ENCODE measurements at regions not wholly inside any gene's neighbourhood (a gene's known extent, or its start where the extent isn't known, plus 50 kb on each side); places are given as distances from the start of the nearest gene placed in this dataset.

DNA sequence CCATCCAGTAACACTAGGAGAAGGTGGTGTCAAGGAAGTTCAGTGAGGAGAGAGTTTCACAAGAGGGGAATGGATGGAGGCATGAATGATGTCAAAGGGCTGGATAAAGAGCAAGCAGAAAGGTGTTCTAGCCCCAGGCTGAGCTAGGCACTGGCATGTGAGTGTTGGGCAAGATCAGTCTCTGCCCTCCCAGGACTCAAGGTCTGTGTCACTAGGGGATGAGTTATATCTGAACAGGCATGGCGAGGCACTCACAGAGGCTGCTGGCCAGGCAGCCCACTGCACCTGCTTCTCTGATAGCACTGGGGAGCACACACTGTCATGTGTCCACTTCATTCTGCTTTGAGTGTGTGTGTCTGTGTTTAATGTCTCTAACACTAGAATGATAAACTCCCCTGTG, 903.8 kb downstream of the BCL11B start:
- Histone ChIP-seq H3K4me3 (no peak overlapping the region), H3K9me3 (no peaks in the 10 kb centered on the region), H3K27me3 (replicated peaks; ENCODE audit: insufficient read depth) (no peaks in the 10 kb centered on the region), H3K36me3 (no peaks in the 10 kb centered on the region), H3K27ac (no peak overlapping the region), H3K4me1 (ENCODE audit: control insufficient read depth in 1 of 2, low read depth in 2 of 2) (no peaks in the 10 kb centered on the region)
- TF ChIP-seq, protein P1, sequence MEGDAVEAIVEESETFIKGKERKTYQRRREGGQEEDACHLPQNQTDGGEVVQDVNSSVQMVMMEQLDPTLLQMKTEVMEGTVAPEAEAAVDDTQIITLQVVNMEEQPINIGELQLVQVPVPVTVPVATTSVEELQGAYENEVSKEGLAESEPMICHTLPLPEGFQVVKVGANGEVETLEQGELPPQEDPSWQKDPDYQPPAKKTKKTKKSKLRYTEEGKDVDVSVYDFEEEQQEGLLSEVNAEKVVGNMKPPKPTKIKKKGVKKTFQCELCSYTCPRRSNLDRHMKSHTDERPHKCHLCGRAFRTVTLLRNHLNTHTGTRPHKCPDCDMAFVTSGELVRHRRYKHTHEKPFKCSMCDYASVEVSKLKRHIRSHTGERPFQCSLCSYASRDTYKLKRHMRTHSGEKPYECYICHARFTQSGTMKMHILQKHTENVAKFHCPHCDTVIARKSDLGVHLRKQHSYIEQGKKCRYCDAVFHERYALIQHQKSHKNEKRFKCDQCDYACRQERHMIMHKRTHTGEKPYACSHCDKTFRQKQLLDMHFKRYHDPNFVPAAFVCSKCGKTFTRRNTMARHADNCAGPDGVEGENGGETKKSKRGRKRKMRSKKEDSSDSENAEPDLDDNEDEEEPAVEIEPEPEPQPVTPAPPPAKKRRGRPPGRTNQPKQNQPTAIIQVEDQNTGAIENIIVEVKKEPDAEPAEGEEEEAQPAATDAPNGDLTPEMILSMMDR (IDR thresholded peaks at IDR 0.05) = no peak
- ATAC-seq (ENCODE audit: insufficient number of reproducible peaks, low FRiP score, low read depth) (no peak), DNase-seq (ENCODE audit: low spot score) (no peak)

- Histone ChIP-seq H3K27ac (no peak overlapping the region), H3K27me3 (replicated peaks; ENCODE audit: insufficient read depth) (no peaks in the 10 kb centered on the region), H3K9me3 (no peaks in the 10 kb centered on the region), H3K4me3 (no peak overlapping the region), H3K4me1 (ENCODE audit: control insufficient read depth in 1 of 2, low read depth in 2 of 2) (no peaks in the 10 kb centered on the region), H3K36me3 (no peaks in the 10 kb centered on the region)
- TF ChIP-seq, protein P1 (IDR thresholded peaks at IDR 0.05) = no peak
- DNase-seq (ENCODE audit: low spot score) = no peak
- ATAC-seq (ENCODE audit: insufficient number of reproducible peaks, low FRiP score, low read depth) = no peak
Measured at GRCh38 chr14:98368916-98369315, 903.1 kb downstream of the BCL11B start.

DNA sequence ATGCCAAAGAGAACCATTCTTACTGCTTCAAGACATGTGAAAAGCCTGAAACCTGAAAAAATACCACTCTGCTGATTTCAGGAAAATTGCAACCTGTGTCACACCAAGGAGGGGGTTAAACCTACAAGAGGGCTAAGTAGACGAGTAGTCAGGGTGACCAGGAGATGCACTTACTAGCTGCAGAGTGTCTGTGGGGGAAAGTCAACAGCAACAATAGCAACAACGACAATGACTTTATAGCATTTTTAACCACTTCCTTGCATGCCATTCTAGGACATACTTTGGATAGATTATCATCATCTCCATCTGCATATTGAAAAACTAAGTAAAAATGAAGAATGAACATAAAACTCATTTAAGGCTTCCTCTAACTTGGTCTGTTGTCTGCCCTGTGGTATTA, 902.7 kb downstream of the BCL11B start:
- Histone ChIP-seq H3K36me3 (no peaks in the 10 kb centered on the region), H3K9me3 (no peaks in the 10 kb centered on the region), H3K27ac (no peak overlapping the region), H3K4me3 (no peak overlapping the region), H3K4me1 (ENCODE audit: control insufficient read depth in 1 of 2, low read depth in 2 of 2) (no peaks in the 10 kb centered on the region), H3K27me3 (replicated peaks; ENCODE audit: insufficient read depth) (no peaks in the 10 kb centered on the region)
- ATAC-seq (ENCODE audit: insufficient number of reproducible peaks, low FRiP score, low read depth) (no peak), DNase-seq (ENCODE audit: low spot score) (no peak)
- TF ChIP-seq, protein P1 (IDR thresholded peaks at IDR 0.05) = no peak

- DNase-seq (ENCODE audit: low spot score) (no peak), ATAC-seq (ENCODE audit: insufficient number of reproducible peaks, low FRiP score, low read depth) (no peak)
- Histone ChIP-seq H3K9me3 (no peaks in the 10 kb centered on the region), H3K4me3 (no peak overlapping the region), H3K27me3 (replicated peaks; ENCODE audit: insufficient read depth) (no peaks in the 10 kb centered on the region), H3K4me1 (ENCODE audit: control insufficient read depth in 1 of 2, low read depth in 2 of 2) (no peaks in the 10 kb centered on the region), H3K27ac (no peak overlapping the region), H3K36me3 (no peaks in the 10 kb centered on the region)
- TF ChIP-seq, protein P1 (IDR thresholded peaks at IDR 0.05) = no peak
Measured at GRCh38 chr14:98370352-98370751, 901.6 kb downstream of the BCL11B start.

GRCh38 chr14:98371141-98371540, 900.9 kb downstream of the BCL11B start:
- Histone ChIP-seq H3K27ac (no peak overlapping the region), H3K4me3 (no peak overlapping the region), H3K36me3 (no peaks in the 10 kb centered on the region)

More at GRCh38 chr14:98371141-98371540, 900.9 kb downstream of the BCL11B start:
- H3K27me3 ChIP-seq (replicated peaks; ENCODE audit: insufficient read depth) = no peaks in the 10 kb centered on the region
- DNase-seq (ENCODE audit: low spot score) (no peak), ATAC-seq (ENCODE audit: insufficient number of reproducible peaks, low FRiP score, low read depth) (no peak)
- TF ChIP-seq, protein P1 (IDR thresholded peaks at IDR 0.05) = no peak
- H3K4me1 ChIP-seq (ENCODE audit: control insufficient read depth in 1 of 2, low read depth in 2 of 2) = no peaks in the 10 kb centered on the region
- no peaks in the 10 kb centered on the region for H3K9me3 ChIP-seq
